Panc1 (cell line): ENCODE measurements at regions not wholly inside any gene's neighbourhood (a gene's known extent, or its start where the extent isn't known, plus 50 kb on each side); places are given as distances from the start of the nearest gene placed in this dataset.

Experiments used
- CTCF ChIP-seq: fragments of 450-650 bp; IDR thresholded peaks from 2 replicates; pipeline ENCODE4 v1.5.1; 2017; ENCODE audit warnings: mild to moderate bottlenecking
- POLR2AphosphoS5 ChIP-seq: IDR thresholded peaks from 2 replicates; pipeline ENCODE4 v1.6.1; 2012; ENCODE audit warnings: mild to moderate bottlenecking, low read depth, low read length, moderate library complexity

DNA sequence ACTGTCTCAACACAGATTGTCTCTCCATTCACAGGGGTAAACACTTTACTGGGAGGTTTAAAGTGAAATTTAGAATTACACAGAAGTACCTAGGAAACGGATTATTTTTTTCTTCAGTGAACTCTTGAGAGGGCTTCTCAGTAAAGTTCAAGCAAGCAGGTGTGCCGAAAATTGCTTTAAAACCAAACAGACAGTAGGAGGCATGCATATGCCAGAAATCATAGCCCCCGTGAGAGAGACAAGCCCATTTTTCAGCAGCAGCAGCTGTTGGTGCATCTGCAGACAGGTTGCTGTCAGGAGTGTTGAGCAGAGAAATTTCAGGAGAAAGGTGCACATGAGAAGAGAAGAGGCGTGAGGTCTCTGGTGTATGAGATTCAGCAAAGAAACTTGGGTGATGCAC is 2115.5 kb upstream of the CELF4 start:
- no peak for TF ChIP-seq POLR2AphosphoS5
- TF ChIP-seq CTCF, result no peak
